NCI-H2081 (cell line): ENCODE measurements at regions not wholly inside any gene's neighbourhood (a gene's known extent, or its start where the extent isn't known, plus 50 kb on each side); places are given as distances from the start of the nearest gene placed in this dataset.

Experiments
- DNase-seq, 2 experiments: peaks; one replicate each; lab custom pipeline; 2025; lab: John Stamatoyannopoulos, UW

- DNase-seq: no peak
Observed at GRCh38 chr9:86452201-86452828, 98.1 kb upstream of the TUT7 start.

- DNase-seq: no peak
Observed at GRCh38 chr9:86449246-86449645, 95.0 kb upstream of the TUT7 start.

GRCh38 chr9:86445671-86446070, 91.5 kb upstream of the TUT7 start:
- DNase-seq: no peak

GRCh38 chr9:86443992-86444391, 89.8 kb upstream of the TUT7 start:
- no peak for DNase-seq

GRCh38 chr9:86434039-86434726, 80.0 kb upstream of the TUT7 start:
- DNase-seq: peak; percentile 38 to 39

- no peak for DNase-seq
Observed at GRCh38 chr9:86424251-86424891, 70.2 kb upstream of the TUT7 start.

- DNase-seq: peak in 1 of 2 experiments; percentile 24
Observed at GRCh38 chr9:86413971-86414880, 60.0 kb upstream of the TUT7 start.

GRCh38 chr9:86410281-86410680, 56.1 kb upstream of the TUT7 start:
- no peak for DNase-seq

GRCh38 chr9:86408121-86408520, 53.9 kb upstream of the TUT7 start:
- no peak for DNase-seq

- DNase-seq: no peak
Observed at GRCh38 chr9:86407022-86407421, 52.8 kb upstream of the TUT7 start.

- no peak for DNase-seq
Observed at GRCh38 chr9:86406366-86406765, 52.2 kb upstream of the TUT7 start.

GRCh38 chr9:86405926-86406325, 51.7 kb upstream of the TUT7 start:
- no peak for DNase-seq

- peak in 1 of 2 experiments; percentile 13 for DNase-seq
Observed at GRCh38 chr9:86405086-86405491, 50.9 kb upstream of the TUT7 start.
